ENCODE measurements at regions not wholly inside any gene's neighbourhood (a gene's known extent, or its start where the extent isn't known, plus 50 kb on each side); places are given as distances from the start of the nearest gene placed in this dataset.

- Histone ChIP-seq H3K36me3 (ENCODE audit: low read depth) (no peaks in the 10 kb centered on the region), H3K9me3 (no peaks in the 10 kb centered on the region), H3K4me3 (no peak overlapping the region), H3K4me1 (ENCODE audit: low read depth) (no peaks in the 10 kb centered on the region)
- DNase-seq (peak in 1 of 3 donors; percentile 27), ATAC-seq (peak; percentile 7)
- TF ChIP-seq CTCF (IDR thresholded peaks at IDR 0.05): no peak
- intact Hi-C loops (cut with DNase I, micrococcal nuclease): no loop called here
These were observed 113.0 kb upstream of the VAMP7 start for GRCh38 chrX:155767876-155768769.

- ATAC-seq (peak; percentile 95), DNase-seq (peak; percentile 61 to 69 (median 67))
- intact Hi-C loops (cut with DNase I, micrococcal nuclease): no loop called here
- Histone ChIP-seq H3K4me3 (no peak overlapping the region), H3K4me1 (ENCODE audit: low read depth) (no peaks in the 10 kb centered on the region), H3K9me3 (no peaks in the 10 kb centered on the region), H3K36me3 (ENCODE audit: low read depth) (no peaks in the 10 kb centered on the region)
- no peak for TF ChIP-seq CTCF (IDR thresholded peaks at IDR 0.05)
These were observed 113.9 kb upstream of the VAMP7 start for GRCh38 chrX:155767051-155767875.

GRCh38 chrX:155766321-155766720, 114.8 kb upstream of the VAMP7 start:
- H3K4me3 ChIP-seq: no peak overlapping the region
- no peak for DNase-seq
- H3K36me3 ChIP-seq (ENCODE audit: low read depth): no peaks in the 10 kb centered on the region
- no peak for ATAC-seq
- H3K9me3 ChIP-seq: no peaks in the 10 kb centered on the region
- no peak for TF ChIP-seq CTCF (IDR thresholded peaks at IDR 0.05)
- intact Hi-C loops (cut with DNase I, micrococcal nuclease): no loop called here
- no peaks in the 10 kb centered on the region for H3K4me1 ChIP-seq (ENCODE audit: low read depth)

- no peak for ATAC-seq
These were observed 120.0 kb upstream of the VAMP7 start for GRCh38 chrX:155761185-155761584.

More at GRCh38 chrX:155761185-155761584, 120.0 kb upstream of the VAMP7 start:
- no peak for TF ChIP-seq CTCF (IDR thresholded peaks at IDR 0.05)
- no peaks in the 10 kb centered on the region for H3K36me3 ChIP-seq (ENCODE audit: low read depth)
- H3K9me3 ChIP-seq: no peaks in the 10 kb centered on the region
- intact Hi-C loops (cut with DNase I, micrococcal nuclease): no loop called here
- no peak overlapping the region for H3K4me3 ChIP-seq
- no peak for DNase-seq
- H3K4me1 ChIP-seq (ENCODE audit: low read depth): no peaks in the 10 kb centered on the region

Measured in mucosa of descending colon (tissue), 3 donors.